AG08395 (cell line): ENCODE measurements at regions not wholly inside any gene's neighbourhood (a gene's known extent, or its start where the extent isn't known, plus 50 kb on each side); places are given as distances from the start of the nearest gene placed in this dataset.

Experiments used
- DNase-seq: peaks from one replicate; pipeline ENCODE4 v3.0.0; 2012; ENCODE audit warnings: mixed read lengths, low spot score

DNA sequence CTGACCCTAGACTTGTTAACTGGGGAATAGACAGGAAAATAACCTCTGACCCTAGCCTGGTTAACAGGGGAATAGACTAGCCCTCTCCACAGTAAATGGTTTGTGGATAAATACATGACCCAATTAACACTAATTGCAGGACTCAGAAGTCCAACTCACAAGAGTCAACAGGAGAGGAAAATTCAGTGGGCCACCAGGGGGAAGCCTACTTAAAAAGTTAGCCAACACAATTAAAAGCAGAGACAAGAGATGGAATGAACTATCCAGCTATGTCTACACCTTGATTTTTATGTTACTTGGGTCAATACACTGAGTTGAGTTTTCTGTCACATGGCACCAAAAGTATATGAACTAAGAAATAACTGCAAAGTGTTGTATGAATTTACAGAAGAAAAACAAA, 158.8 kb upstream of the SLC39A10 start:
- no peak for DNase-seq

DNA sequence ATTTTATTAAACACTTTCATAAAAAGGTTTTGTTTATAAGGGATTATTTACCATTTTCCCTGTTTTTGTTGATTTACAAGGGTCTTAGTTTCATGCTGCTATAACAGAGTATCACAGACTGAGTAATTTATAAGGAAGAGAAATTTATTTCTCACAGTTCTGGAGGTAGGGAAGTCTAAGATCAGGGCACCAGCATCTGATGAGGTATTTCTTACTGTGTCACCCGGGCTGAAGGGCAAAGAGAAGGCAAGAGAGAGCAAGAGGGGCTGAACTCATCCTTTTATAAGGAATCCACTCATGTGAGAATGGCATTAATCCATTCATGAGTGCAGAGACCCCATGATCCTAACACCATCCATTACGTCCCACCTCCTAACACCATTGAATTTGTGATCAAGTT, 160.0 kb upstream of the SLC39A10 start:
- no peak for DNase-seq

DNA sequence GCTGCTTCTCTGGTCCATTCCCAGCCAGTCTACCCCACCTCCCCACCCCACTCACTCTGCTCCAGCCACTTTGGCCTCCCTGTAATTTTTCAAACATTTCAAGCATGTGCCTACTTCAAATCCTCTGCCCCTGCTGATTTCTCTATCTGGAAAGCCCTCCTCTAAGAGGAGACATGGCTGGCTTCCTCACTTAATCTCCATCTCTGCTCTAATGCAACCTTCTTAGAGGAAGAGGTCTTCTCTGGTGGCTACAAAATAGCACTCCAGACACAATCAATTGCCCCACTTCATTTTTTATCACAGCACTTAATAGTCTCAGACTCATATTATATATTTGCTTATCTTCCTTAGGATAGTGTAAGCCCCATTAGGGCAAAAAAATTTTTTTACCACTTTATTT, 161.1 kb upstream of the SLC39A10 start:
- no peak for DNase-seq

DNA sequence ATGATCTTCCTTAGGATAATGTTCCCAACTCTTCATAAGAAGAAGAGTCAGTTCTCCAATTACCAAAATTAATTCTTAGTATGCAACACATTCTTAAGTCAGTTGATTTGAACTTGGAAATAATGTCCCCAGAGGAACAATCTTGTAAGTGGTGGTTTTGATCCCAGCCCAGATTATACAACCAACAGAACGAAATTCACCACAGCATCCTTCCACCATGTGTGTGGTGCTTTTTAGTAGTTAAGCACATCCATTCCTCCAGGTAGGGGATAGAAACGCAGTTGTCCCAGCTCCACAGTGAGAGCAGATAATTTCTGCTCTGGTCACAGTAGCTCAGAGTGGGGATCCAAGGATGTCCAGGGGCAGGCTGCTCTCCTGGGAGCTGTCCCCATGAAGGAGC, 161.7 kb upstream of the SLC39A10 start:
- no peak for DNase-seq

DNA sequence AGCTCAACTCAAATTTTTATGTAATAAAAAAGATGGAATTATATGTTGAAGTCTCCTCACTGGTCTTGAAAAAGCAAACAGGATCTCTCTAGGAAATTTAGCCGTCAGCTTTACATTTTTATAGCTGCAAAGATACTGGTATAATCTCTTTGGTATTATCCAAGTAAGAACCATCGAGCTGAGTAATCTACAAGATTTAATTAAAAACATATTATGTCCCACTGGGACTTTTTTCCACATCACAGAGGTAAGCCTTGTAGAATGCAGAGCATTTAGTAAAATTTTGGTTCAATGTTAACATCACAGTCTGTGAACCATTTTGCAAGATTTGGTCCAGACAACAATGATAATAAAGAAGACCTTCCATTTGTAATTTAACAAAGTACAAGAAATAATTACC, 162.6 kb upstream of the SLC39A10 start:
- DNase-seq = no peak

DNA sequence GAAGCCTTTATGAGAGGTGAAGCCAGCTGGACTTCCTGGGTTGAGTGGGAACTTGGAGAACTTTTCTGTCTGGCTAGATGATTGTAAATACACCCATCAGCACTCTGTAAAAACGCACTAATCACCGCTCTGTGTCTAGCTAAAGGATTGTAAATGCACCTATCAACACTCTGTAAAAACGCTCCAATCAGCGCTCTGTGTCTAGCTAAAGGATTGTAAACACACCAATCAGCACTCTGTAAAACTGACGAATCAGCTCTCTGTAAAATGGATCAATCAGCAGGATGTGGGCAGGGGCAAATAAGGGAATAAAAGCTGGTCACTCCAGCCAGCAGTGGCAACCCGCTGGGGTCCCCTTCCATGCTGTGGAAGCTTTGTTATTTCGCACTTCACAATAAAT, 163.6 kb upstream of the SLC39A10 start:
- DNase-seq = no peak

DNA sequence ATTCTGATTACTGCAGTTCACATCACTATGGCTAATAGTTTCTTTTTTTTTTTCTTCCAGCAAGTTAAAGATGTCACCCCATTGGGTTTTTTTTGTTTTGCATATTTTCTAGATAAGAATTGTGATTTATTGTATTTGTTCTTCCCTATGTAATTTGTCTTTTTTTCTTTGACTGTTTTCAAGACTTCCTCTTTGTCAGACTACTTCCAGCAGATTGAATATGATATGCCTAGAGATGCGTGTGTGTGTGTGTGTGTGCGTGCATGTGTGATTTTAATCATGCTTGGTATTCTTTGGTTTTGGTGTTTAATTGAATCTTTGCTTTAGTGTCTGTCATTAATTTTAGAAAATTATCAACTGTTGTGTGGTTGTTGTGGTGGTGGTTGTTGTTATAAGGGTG, 166.7 kb upstream of the SLC39A10 start:
- DNase-seq = no peak

DNA sequence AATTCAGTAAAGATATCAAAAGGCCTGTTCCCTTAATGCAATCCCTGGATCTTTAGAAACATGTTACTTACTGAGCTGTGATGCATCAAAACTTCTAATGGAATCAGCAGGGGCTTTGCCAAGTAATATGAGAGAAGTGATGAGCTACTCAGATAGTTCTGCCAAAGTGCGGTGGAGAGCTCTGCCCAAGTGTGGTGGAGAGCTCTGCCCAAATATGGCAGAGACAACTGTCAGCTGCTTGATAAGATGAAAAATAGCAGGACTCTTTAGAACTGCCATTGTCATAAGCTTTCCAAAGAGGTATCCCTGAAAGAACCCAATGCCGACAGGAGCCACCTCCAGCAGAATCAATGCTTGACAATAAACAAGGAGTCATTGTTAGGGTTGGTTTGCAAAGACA, 167.9 kb upstream of the SLC39A10 start:
- DNase-seq = no peak

DNA sequence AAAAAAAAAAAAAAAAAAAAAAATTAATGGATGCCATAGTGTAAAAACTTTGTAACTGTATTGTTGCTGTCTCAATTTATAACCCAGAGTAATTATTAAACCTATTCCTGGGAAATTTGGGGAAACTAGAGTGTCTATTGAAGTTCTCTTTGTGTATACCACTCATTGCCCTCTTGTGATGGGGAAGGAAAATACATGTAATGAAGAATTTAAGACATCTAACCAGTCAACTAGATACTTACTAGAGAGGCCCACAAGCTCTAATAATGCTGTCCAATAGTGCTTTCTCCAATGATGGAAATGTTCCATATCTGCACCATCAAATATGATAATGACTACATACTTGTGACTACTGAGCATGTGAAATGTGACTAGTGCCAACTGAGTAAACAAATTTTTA, 168.5 kb upstream of the SLC39A10 start:
- DNase-seq = no peak

DNA sequence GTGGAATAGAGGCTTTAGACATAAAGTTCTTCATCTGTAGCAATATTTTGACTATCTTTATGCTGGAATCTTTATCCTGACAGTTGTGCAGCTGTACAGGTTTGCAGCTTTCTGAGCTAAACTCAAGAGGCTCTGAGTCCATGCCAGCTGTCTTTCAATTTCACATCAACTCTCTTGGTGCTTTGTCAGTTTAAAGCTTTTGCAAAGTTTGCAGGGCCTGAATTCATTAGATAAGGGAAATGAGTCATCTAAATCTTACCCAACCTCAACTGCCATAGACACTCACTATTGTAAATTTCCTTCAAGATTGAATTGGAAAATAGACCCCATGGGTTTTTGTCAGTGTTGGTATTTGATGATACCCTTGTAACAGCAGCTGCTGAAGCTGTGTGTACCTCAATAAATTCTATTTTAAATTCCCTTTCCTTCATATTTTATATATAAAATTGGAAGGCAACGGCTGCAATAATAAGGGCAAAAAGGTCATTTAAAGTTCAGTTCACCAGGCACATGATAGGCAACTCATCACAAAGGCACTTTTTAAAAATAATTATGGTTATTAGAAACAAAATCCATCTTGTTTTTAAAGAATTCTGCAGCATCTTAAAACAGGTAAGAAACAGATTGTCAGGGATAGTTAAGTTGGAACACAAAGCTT, 169.9 kb upstream of the SLC39A10 start:
- DNase-seq = peak; percentile 56

DNA sequence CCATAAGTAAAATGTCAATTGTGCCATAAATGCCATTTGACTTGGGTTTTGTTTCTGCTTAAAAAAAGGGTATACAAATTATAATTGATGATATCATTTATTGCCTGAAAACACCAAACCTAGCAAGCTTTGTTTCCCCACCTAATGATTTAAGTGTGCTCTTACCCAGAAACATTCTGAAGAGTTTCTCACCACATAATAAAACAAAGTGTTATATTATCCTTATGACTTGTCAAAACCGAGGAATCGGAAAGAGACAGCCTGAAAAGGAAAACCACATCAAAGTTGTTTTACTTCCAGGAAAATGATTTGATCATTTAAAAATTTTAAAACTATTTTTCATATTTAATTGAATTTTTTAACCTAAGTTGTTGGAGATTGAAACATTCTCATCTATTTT, 170.5 kb upstream of the SLC39A10 start:
- DNase-seq = no peak

DNA sequence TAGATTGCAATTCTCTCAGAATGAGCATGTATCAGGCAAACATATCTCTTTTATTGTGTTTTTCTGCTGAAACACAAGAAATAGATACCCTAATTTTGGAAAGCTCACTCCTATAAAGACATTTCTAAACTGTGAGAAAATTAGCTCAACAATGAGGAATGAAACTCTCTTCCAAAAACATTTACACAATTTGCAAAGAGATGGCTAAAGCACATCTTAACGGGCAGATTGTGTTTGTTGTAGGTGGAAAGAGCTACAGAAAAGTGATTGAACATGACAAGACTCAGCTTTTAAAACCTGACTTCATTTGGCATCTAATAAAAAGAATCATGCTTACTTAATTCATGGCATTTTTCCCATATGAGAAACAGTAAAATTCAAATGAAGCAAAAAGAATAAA, 175.0 kb upstream of the SLC39A10 start:
- DNase-seq = no peak

DNA sequence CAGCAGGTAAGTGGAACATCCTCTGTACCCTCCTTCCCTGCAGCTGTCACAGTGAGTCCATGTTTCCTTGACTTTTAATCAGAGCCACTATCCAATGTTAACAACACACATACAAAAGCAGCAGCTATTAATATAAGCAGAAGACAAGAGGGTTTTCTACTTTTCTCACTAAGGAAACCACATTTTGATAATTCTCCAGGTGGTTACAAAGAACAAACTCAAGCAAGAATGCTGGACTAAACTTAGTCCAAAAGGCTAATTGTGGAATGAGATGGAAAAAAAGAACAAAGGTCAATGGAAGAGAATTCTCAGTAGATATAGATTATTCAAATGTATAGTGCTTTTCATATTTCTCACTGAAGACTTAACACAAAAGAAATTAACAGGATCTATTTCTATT, 176.9 kb upstream of the SLC39A10 start:
- DNase-seq = no peak

DNA sequence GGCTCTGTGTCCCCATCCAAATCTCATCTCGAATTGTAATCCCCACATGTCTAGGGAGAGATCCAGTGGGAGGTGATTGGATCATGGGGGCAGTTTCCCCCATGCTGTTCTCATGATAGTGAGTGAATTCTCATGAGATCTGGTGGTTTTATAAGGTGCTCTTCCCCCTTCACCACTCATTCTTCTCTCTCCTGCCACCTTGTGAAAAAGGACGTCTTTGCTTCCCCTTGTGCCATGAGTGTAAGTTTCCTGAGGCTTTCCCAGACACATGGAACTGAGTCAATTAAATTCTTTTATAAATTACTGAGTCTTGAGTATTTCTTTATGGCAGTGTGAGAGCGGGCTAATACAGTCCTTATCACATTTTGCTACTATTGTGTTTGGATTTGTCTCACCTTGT, 177.6 kb upstream of the SLC39A10 start:
- no peak for DNase-seq

DNA sequence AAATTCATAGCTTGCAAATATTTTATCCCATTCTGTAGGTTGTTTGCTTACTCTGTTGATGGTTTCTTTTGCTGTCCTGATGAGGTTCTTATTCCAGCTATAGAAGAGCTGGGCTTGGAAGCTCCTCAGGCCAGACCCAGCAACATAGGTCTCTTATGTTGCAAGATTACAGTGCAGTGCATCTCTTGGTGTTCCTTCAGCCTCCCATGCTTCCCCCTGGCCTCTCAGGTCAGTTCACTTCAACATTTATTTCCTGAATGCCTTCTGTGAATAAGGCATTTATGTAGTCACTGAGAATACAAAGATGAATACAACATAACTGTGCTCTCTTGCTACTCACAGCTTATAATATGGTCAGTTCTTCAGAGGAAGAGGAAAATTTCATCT, 179.0 kb upstream of the SLC39A10 start:
- no peak for DNase-seq

DNA sequence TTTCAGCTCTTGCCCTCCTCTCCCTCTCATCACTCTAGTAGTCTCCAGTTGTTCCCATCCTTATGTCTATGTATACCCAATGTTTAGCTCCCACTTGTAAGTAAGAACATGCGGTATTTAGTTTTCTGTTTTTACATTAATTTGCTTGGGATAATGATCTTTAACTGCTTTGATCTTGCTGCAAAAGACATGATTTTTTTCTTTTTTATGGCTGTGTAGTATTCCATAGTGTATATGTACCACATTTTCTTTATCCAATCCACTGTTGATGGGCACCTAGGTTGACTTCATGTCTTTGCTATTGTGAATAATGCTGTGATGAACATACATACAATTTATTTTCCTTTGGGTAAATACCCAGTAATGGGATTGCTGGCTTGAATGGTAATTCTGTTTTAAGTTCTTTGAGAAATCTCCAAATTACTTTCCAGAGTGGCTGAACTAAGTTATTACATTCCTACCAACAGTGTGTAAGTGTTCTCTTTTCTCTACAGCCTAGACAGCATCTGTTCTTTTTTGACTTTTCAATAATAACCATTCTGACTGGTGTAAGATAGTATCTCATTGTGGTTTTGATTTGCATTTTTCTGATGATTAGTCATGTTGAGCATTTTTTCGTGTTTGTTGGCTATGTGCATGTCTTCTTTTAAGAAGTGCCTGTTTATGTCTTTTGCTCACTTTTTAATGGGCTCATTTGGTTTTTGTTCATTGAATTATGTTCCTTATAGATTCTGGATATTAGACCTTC, 179.6 kb upstream of the SLC39A10 start:
- no peak for DNase-seq

DNA sequence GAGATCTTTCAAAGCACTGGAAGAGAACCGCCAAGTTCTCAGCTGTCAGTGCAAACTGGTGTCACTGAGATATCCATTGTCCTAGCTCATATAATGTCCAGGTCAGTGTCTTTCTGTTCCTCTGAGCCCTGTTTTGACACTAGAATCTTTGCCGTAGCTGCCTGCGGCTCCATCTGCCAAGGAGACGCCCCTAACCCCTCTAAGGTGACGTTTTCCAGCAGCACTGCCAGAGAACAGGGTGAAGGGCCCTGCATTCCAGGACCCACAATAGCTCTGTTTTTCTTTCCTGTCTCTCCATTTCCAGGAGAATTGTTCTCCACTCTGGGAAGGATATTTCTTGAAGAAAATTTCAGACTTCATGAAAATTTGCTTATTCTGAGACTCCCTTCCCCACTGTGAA, 181.7 kb upstream of the SLC39A10 start:
- no peak for DNase-seq

DNA sequence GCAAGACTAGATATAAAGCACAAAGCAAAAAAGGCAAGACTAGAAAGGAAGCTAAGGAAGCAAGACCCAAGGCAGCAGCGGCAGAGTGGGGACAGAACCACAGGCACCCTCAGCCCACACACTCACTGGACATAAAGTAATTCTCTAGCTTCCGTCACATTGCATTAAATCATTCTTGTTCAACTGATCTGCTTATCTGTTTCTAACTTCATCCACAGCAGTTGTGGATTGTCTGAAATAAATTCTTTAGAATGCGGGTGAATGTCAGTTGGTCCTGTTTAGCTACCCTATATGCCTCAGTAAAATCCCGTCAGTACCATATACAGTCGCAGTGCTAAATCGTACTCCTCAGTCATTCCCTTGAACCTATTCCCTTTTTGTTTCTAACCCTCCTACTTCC, 183.2 kb upstream of the SLC39A10 start:
- DNase-seq = no peak

DNA sequence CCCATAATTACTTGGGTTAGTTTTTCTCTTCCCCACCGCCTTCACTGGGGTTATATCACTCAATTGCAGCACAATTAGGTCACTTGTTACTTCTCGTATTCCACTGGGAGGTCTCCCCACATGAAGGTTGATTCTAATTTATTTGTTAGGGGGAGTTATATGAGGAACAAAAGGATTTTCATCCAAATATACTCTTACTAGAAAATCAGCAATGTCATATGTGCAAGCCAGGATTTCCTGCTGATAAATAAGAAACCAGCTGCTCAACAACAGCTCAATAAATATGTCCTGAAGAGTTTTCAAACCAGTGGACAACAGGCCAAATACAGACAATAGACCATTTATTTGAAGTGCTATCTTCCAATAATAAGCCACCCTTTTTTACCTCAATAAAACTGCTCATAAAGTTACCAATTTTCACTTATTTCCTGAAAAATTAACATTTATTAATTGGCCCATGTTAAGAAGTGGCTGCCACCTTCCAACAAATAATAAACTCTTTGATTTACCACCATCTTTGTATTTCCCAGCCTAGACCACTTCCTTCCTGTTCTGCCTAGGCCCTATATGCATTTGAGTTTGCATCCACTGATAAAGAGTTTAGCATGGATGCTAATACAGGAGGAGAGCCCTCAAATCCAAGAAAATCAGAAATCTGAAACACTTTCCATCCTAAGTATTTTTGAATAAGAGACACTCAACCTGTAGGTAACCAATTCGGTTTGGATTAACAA, 184.4 kb upstream of the SLC39A10 start:
- no peak for DNase-seq

DNA sequence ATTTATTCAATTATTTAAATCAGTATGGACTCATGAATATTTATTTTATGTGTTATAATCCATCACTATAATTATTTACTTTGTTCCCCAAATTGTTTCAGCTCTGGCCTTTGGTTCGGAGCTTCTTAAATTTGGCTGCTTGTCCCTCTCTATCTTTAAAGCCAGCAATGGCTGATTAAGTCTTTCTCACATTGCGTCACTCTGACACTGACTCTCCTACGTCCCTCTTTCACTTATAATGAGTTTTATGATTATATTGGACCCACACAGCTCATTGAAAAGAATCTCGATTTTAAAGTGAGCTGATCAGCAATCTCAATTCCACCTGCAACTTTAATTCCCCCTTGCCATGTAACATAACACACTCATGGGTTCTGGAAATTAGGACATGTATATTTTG, 185.2 kb upstream of the SLC39A10 start:
- no peak for DNase-seq

DNA sequence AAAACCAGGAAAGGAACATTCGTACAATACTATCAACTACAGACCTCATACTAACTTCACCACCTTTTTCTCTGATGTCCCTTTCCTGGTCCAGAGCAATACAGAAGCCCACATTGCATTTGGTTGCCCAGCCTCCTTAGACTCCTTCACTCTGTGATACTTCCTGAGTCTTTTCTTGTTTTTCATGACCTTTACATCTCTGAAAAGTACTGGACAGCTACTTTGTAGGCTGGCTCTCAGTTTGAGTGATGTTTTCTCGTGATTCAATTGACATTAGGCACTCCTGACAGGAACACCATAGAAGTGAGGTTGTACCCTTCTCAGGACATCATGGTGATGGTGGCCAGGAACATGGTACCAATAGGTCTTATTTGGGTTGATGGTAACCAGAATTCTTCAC, 185.9 kb upstream of the SLC39A10 start:
- DNase-seq = no peak

DNA sequence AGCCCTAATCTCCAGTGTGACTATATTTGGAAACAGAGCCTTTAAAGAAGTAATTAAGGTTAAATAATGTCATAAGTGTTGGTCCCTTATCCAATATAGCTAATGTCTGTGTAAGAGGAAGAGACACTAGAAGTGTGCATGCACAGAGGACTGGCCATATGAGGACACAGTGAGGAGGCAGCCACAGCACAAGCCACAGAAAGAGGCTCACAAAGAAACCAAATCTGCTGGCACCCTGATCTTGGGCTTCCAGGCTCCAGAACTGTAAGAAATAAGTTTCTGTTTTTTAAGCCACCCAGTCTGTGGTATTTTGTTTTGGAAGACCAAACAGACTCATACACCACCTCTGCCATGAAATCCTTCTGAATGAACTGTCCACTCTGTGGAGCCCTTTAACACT, 186.4 kb upstream of the SLC39A10 start:
- DNase-seq = no peak

DNA sequence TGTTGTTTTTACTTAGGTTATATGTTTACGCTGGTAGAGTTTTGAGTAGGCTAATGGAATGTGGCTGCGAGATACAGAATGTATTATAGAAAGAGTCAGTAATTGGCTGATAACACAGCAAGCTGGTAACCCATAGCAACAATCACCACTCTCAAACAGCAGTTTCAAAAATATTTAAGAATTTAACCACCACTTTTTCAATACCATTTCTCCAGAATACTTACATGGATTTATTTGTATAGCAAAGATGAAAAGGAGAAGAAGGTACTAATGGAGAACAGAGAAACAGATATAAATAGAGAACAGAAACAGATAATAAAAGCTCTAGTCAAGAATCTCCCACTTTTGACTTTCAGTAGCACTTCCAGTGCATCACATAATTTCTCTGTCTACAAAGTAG, 188.3 kb upstream of the SLC39A10 start:
- DNase-seq = no peak

DNA sequence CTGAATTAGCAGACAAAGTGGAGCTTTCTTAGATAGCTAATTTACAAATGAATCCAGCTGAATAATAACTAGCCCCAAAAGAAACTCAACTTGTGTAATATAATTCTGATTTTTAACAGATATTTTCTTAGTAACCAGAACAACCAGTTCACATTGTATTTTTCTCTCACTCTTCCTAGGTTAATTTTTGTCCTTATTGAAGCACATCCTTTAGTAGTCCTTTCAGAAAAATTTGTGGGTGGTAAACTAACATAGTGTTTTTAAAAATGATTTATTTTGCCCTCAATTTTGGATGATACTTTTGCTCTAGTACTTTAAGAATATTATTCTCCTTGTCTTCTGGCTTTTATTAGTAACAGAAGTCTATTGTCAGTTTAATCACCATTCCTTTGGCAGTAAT, 190.6 kb upstream of the SLC39A10 start:
- no peak for DNase-seq
